ENCODE measurements at regions not wholly inside any gene's neighbourhood (a gene's known extent, or its start where the extent isn't known, plus 50 kb on each side); places are given as distances from the start of the nearest gene placed in this dataset.

- no peak for TF ChIP-seq CTCF (conservative IDR thresholded peaks at IDR 0.05 in 1 of 2, IDR thresholded peaks at IDR 0.05 in 1 of 2; ENCODE audit: low read depth in 1 of 2, low read length in 2 of 2)
- no peak for TF ChIP-seq EZH2 (IDR thresholded peaks at IDR 0.05; ENCODE audit: low read length, missing control alignments)
These were observed 136.8 kb upstream of the ARL4C start for GRCh38 chr2:234633581-234634230.
